GDM1 (cell line): ENCODE measurements at regions not wholly inside any gene's neighbourhood (a gene's known extent, or its start where the extent isn't known, plus 50 kb on each side); places are given as distances from the start of the nearest gene placed in this dataset.
"Not testable (repeated sequence)": the region's sequence is repeated elsewhere in the genome, so short reads cannot be mapped to it uniquely, and the experiment has no call there.

Experiments used
- DNase-seq: peaks from one replicate; lab custom pipeline; 2025; lab: John Stamatoyannopoulos, UW

DNA sequence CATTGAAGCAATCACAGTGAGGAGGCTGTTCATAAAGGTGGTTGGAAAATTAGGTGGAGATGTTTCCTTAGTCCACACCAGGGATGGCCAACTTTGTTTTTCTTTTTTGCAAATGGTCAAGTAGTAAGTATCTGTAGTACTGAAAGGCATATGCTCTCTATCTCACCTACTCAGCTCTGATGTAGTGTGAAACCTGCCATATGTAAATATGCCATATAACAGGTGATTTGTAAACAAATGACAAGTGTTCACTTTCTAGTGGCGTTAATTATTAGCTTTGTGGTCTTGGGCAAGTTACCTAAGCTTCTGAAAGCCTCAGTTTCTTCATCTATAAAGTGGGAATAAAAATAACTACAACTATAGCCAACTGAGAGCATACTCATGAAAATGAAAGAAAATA lies 421.4 kb upstream of the LCORL start:
- DNase-seq = no peak

DNA sequence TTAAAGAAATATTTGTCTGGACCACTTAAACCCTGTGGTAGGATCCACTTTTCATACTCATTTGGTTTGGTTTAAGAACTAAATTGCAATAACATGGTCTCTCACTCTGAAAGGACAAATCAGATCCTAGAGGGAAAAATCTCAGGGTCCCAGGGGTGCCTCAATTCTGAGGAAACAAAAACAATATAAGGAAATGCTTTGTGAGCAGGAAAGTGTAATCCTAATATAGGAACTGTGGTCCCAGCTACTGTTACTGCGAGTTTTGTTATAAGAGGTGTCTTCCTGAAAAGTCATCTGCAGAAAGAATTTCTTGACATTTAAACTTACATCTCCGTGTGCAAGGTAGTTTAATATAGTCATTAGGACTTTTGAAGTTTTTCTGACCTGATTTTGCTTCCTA lies 420.1 kb upstream of the LCORL start:
- no peak for DNase-seq

DNA sequence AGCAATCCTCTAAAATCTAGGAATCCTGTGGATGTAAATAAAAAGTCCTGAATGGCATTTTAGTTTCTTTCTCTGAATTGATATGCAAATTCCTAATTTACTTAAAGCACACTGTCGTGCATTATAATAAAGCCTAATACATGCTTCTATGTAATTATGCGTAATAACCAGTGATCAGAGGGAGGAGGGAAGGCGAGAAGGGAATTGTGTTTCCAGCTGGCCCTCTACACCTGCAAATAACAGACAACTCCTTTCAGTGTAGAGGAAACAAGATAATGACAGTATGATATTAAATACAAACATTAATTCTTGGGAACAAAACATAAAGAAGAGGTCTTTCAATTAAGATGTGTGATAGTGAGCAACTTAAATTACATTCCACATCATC lies 419.6 kb upstream of the LCORL start:
- no peak for DNase-seq

DNA sequence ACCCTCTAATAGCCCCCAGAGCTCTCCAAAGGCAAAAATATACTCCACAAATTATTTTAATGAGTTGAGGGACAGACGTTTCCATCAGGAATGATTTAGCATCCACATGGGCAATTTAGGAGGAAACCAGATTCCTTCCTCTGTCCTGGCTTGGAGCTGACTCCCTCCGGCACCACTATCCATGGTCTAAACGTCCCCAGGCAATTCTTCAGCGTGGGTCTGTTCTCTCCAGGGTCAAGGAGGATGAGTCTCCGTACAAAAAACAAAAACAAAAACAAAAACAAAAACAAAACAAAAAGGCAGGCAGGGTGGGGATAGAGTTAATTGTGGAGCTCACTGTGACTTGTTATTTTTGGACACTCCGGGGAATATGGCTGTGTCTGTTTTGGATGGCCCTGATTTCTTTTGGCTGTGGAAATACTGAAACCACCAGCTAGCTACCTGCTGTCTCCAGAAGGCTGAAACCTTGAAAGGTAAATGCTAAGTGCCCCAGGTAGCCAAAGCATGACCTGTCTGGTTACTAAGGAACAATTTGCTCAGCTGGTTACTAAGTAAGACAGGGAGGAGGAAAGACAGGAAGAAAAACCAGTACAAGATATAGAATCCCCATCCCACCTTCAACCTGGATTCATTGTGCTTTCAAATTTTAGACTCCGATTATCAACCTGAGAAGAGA lies 419.1 kb upstream of the LCORL start:
- DNase-seq = no peak

DNA sequence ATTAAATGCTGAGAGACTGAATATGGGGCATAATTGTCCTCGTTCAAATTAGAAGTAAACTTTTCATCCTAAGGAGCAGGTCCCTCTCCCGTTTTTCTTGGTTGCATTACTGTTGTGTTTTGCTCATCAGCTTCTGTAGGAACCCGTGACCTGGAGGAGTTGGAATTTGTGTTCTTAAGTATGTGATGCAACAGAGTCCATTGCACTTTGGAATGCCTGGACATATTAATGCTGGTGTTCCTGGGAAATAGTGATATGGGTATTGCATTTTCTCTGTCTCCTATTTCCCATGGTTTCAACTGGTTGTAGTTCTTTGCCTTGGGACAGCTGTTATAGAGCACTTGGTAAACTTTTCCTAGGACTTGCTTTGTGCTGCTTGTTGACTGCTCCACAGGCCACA lies 417.8 kb upstream of the LCORL start:
- no peak for DNase-seq

DNA sequence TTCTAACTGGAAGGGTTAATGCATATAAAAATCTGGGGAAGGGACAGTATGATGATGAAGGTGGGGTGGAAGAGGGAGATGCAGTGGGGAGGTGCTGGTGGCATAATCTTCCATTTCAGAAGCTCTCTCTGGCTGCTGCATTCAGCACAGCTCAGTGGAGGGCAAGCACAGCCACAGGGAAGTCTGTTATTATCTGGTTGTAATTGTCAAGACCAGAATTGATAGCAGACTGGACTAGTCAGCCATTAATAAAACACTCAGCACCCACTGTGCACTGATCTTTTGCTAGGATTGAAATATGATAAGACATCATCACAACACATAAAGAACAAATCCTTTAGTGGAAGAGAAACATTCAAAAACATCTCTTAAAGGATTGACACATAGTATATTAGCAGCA lies 414.2 kb upstream of the LCORL start:
- DNase-seq = no peak

DNA sequence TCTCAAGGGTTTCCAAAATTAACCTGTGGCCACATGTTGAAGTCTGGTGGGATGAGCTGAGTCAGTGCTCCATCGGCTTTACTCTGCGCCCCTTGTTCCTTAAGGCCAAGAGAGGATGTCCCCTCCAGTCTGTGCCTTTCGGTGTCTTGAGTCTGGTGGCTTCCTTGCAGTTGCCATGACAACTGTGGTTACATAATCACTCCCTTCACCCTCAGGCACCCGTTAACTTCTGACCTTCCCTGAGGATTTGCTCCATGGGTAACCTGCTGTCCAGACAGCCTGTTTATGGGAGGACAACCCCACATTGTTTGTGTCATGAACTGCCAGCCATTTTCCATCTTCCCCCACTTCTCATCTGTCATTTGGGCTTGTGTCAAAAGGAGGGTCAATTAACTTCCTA lies 401.1 kb upstream of the LCORL start:
- no peak for DNase-seq

DNA sequence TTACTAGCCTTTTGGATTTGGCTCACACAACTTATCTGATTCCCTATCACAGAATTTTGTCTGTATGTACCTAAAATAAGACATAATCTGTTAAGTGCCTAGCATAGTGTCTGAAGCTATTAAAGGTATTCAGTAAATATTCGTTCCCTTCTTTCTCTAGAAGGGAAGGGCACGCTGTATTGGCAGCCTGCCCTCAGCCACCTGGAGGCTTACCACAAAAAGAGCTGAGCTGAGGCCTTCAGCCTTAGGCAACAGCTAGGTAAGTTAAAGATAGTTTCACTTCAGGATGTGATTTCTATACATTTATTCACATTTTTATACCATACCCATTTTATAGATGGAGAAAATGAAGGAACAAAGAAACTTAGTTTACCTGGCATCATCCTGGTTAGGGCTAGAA lies 400.0 kb upstream of the LCORL start:
- no peak for DNase-seq

DNA sequence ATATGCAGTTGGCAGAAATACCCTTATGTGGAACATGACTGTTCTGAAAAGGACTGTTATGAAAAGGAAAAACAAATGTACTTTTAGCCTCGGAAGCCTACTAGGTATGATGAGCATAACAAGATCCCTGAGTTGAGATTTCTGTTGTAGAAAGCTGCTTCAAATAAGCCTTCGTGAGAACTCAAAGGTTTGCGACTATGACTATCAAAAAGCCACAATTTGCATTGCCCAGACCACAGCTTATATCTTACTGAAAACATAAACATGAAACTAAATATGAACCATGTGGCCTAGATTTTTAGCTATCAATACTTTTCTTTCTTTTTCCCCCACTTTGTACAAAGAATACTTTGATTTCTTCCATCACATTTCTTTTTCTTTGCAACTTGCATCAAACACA lies 398.2 kb upstream of the LCORL start:
- DNase-seq = no peak

DNA sequence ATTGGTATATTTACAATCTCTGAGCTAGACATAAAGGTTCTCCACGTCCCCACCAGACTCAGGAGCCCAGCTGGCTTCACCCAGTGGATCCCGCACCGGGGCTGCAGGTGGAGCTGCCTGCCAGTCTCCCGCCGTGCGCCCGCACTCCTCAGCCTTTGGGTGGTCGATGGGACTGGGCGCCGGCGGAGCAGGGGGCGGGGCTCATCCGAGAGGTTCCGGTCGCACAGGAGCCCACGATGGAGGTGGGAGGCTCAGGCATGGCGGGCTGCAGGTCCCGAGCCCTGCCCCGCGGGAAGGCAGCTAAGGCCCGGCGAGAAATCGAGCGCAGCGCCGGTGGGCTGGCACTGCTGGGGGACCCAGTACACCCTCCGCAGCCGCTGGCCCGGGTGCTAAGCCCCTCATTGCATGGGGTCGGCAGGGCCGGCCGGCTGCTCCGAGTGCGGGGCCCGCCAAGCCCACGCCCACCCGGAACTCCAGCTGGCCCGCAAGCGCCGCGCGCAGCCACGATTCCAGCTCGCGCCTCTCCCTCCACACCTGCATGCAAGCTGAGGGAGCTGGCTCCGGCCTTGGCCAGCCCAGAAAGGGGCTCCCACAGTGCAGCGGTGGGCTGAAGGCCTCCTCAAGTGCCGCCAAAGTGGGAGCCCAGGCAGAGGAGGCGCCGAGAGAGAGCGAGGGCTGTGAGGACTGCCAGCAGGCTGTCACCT lies 396.8 kb upstream of the LCORL start:
- DNase-seq = not testable (repeated sequence)

DNA sequence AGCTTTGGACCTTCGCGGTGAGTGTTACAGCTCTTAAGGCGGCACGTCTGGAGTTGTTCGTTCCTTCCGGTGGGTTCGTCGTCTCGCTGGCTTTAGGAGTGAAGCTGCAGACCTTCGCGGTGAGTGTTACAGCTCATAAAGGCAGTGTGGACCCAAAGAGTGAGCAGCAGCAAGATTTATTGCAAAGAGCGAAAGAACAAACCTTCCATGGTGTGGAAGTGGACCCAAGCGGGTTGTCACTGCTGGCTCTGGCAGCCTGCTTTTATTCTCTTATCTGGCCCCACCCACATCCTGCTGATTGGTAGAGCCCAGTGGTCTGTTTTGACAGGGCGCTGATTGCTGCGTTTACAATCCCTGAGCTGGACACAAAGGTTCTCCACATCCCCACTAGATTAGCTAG lies 396.1 kb upstream of the LCORL start:
- not testable (repeated sequence) for DNase-seq

DNA sequence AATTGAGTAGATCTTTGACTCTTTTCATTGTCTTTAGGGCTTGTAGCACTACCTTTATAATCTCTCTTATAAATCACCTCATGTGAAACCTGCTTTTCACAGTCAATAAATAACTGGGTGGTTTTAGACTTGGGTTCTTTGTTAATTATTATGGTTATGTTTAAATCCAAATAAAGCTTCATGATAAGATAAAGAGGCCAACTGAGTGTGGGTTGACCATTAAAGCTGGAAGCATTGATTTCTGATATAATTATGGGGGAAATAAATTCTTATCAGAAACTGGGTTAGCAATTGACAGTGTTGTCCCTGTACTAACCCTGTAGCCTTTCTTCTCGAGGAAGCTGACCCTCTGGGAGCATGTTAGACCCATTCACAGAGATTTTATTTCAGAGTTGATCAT lies 384.7 kb upstream of the LCORL start:
- DNase-seq = no peak

DNA sequence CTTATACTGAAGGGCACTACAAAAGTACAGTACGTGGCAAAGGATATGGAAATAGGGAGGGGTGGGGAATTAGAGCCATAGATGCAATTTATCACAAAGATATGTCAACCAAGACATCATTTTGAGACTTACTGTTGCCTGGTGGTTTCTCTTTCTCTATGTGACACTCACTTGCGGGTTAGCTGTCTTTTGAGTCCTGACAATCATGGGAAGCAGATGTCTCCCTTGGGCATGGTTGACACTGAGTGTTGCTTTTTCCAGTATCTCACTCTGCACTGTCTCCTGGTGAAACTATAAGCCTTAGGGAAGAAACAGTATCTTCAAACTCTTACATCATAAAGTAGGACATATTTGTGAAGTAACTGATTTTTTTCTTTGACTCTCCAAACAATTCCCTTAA lies 383.5 kb upstream of the LCORL start:
- no peak for DNase-seq

DNA sequence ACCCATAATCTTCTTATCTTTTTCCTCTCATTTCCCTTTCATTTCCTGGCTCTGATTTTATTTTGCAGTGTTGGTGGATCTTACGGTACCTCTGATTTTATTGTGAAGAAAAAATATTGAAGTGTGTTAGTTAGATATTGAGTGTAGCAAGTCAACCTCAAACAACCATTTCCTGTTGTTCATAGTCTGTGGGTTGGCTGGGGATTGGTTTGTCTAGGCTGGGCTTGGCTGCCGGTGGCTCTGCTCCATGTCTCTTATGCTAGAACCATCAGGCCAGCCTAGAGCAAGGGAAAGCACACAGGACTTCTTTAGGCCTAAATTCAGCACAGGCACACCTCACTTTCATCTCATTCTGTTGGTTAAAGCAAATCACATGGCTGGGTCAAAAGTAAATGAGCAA lies 383.1 kb upstream of the LCORL start:
- no peak for DNase-seq

DNA sequence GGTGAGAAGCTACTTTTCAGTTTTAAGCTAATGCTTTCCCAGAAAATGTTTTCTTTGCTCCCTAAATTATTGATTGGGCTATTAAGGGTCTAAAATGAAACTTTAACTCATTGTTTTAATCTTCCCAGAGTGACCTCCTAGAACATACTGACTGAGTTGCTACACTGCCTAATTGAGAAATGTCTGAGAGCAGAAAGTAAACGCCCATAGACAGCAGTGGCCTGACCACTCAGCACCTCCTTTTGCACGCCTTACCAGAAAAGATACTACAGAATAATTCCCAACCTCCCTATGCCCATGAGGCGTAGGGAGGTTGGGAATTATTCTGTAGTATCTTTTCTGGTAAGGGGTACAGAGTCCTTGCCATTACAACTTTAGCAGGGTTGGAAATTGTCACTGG lies 381.8 kb upstream of the LCORL start:
- DNase-seq = no peak

DNA sequence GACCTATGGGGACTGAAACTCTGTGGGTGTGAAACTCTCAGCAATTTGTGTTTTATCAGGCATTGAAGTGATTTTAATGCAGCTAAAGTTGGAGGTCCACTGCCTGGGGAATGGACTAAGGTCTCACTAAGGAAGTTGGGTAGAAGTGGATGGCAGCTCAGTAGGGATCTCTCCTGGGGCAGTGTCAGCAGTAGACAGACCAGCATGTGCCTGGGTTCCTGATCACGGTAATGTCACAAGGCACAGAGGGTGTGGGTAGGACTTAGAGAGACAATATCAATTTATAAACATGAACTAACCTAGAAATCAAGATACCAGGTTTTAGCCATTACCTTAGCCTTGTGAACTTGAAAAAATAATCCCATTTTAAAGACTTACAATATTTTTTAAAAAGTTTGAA lies 380.3 kb upstream of the LCORL start:
- DNase-seq = no peak

DNA sequence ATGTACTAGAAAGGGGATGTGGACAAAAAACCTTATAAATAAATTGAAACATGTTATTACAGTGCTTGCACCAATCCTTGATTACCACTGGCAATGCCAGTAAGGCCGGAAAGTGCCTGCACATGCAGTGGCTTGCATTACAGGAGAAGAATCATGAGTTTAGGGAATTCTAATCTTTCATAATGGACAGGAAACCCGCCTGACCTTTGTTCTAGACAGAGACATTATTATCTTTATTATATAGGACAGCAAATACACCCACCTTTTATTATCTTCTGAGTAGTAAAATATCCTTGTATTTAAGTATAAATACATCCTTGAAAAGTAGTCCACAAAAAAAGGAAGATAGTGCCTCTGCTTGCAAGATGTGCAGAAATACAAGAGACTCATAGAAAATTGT lies 379.9 kb upstream of the LCORL start:
- no peak for DNase-seq

DNA sequence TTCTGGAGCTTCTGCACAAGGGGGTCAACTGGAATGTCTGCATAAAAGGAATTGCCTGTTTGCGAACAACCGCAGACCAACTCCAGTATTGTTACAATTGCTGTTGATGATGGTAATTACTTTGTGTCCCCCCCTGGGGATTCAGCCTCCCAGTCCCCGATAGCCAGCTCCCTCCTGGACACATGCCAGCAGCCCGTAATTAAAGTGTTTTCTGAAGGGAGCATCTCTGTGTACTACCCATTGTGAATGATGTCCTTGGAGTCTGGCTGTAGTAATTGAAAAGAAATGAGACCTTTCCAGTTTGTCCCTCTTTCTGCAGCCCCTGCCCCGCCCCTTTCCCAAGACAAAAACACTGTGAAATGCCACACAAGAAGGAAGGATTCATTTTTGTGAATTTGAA lies 377.1 kb upstream of the LCORL start:
- DNase-seq = no peak

DNA sequence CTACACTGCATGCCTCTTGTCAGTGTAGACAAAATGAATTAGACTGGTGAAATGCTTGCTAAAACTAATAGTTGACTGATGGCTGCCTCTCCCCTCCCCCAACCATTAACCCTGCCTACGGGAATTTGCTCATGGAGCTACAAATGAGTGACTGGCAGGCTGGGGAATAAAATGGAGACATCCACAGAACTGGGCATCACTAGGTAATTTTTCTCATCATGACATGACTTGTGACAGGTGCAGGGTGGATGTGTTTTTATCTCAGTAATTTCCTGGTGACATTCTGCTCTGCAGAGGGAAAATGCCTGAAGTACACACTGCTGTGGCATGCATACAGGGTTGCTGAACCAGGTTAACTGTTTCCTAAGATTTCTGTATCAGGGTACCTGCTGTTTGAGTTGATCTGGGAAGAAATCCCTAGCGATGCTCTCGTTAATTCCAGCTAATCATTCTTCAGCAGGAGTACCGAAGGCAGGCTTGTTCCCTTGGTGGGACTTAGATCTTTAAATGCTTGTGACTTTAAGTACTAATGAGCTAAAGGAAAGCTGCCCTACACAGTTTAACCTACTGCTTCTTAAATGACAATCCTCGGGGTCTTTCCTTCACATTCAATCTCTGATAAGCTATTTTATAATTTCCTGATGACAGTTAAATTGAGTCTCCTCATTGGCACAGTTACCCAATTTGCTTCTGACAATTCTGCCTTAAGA lies 376.3 kb upstream of the LCORL start:
- no peak for DNase-seq

DNA sequence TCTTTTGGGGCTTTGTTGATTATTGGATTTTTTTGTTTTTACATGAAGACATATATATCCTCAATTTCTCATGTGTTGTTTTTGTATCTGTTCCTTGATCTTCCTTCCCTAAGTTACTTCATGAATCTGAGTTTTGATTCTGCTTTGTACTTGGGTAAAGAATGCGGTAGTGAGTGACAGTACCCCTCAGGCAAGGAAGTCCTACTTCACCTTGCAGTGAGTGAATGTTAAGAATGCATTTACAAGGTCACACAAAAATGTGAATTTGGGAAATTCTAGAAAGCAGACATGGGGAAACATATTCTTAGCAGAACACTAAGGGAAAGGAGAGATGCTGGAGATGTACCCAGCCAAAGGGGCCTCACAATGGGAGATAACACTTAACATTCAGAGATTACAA lies 373.1 kb upstream of the LCORL start:
- no peak for DNase-seq

DNA sequence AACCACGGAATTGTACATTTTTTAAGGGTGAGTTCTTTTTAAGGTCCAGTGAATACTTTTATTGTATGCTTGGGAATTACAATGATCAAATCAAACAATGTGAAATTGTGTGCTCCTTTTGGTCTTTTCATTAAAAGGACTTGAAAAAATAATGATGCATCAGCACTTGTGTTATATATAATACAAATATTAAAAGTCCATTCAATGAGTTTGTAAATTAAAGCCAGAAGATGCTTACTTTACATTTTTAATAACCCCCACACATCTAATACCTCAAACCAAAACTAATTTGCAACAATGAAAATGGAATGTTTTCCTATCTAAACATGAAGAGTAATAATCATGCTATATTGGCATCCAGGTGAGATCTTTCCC lies 369.8 kb upstream of the LCORL start:
- no peak for DNase-seq

DNA sequence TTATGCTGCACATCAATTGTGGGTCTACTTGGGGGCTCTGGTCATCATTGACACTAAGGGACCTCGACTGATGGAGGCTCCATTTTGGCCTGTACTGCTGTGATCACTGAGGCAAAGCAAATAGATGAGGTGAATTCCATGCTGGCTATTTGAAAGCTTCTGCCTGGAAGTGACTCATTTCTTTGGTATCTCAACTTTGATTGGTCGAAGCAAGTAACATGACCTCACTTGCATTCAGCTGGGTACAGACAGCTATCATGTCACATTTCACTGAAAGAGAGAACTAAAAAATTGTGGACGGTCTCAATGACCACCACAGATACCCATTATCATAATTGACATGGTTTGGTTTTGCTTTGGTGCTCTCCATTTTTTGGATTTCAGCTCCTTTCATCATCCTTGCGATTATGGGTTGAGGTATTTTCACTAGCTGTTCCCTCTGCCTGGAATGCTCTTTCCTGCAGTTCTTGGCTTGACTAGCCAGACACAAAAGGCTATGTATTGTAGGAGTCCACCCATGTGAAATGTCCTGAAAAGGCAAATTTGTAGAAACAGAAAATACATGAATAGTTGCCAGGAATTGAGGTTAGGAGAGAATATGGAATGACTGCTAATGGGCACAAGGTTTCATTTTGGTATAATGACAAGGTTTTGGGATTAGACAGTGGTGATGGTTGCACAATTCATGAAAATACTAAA lies 369.2 kb upstream of the LCORL start:
- DNase-seq = no peak

DNA sequence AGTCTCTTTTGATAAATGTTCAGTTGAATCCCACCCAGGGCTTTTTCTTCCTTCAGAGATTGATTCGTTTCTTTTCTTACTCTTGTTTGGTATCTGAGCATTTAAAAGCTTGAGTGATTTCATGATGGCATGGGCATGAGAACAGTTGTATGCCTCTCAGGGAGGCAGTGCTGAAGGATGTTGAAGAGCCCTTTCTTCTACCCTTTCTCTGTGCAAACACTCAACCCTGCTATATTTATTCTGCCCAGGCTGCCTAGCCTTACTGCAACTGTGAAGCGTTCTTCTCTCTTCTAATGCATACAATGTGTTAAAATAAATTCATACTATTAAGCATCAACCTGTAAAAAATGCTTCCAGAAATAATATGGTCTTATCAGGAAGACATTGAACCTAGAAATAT lies 367.6 kb upstream of the LCORL start:
- no peak for DNase-seq
